ENCODE measurements at regions not wholly inside any gene's neighbourhood (a gene's known extent, or its start where the extent isn't known, plus 50 kb on each side); places are given as distances from the start of the nearest gene placed in this dataset.
"Not testable (repeated sequence)": the region's sequence is repeated elsewhere in the genome, so short reads cannot be mapped to it uniquely, and the experiment has no call there.

- peak; percentile 38 for TF ChIP-seq CTCF (IDR thresholded peaks at IDR 0.05; ENCODE audit: control insufficient read depth, insufficient read depth, low read depth, low read length, missing control alignments)
- no peak overlapping the region for H3K4me3 ChIP-seq (ENCODE audit: control insufficient read depth, low read depth, low read length)
- no peak for DNase-seq (ENCODE audit: low read depth)
Measured at GRCh38 chr4:103499094-103499493, 220.7 kb downstream of the TACR3 start.

- no peak overlapping the region for H3K4me3 ChIP-seq (ENCODE audit: control insufficient read depth, low read depth, low read length)
- peak; percentile 33 for DNase-seq (ENCODE audit: low read depth)
- no peak for TF ChIP-seq CTCF (IDR thresholded peaks at IDR 0.05; ENCODE audit: control insufficient read depth, insufficient read depth, low read depth, low read length, missing control alignments)
Measured at GRCh38 chr4:103498161-103499070, 221.4 kb downstream of the TACR3 start.

GRCh38 chr4:103497692-103498091 is 222.1 kb downstream of the TACR3 start:
- no peak for DNase-seq (ENCODE audit: low read depth)
- no peak for TF ChIP-seq CTCF (IDR thresholded peaks at IDR 0.05; ENCODE audit: control insufficient read depth, insufficient read depth, low read depth, low read length, missing control alignments)

GRCh38 chr4:103496800-103497199 is 223.0 kb downstream of the TACR3 start:
- no peak overlapping the region for H3K4me3 ChIP-seq (ENCODE audit: control insufficient read depth, low read depth, low read length)
- TF ChIP-seq CTCF (IDR thresholded peaks at IDR 0.05; ENCODE audit: control insufficient read depth, insufficient read depth, low read depth, low read length, missing control alignments), result no peak
- no peak for DNase-seq (ENCODE audit: low read depth)

More at GRCh38 chr4:103497692-103498091, 222.1 kb downstream of the TACR3 start:
- H3K4me3 ChIP-seq (ENCODE audit: control insufficient read depth, low read depth, low read length), result no peak overlapping the region

- TF ChIP-seq CTCF (IDR thresholded peaks at IDR 0.05; ENCODE audit: control insufficient read depth, insufficient read depth, low read depth, low read length, missing control alignments), result no peak
- H3K4me3 ChIP-seq (ENCODE audit: control insufficient read depth, low read depth, low read length), result no peak overlapping the region
- DNase-seq (ENCODE audit: low read depth), result no peak
Measured at GRCh38 chr4:103493450-103494159, 226.2 kb downstream of the TACR3 start.

- DNase-seq (ENCODE audit: low read depth); H3K4me3 ChIP-seq (ENCODE audit: control insufficient read depth, low read depth, low read length): not testable (repeated sequence)
Measured at GRCh38 chr4:103485296-103485695, 234.5 kb downstream of the TACR3 start.

- no peak for TF ChIP-seq CTCF (IDR thresholded peaks at IDR 0.05; ENCODE audit: control insufficient read depth, insufficient read depth, low read depth, low read length, missing control alignments)
- H3K4me3 ChIP-seq (ENCODE audit: control insufficient read depth, low read depth, low read length), result no peak overlapping the region
- DNase-seq (ENCODE audit: low read depth), result no peak
Measured at GRCh38 chr4:103484521-103484920, 235.3 kb downstream of the TACR3 start.
